ENCODE measurements at regions not wholly inside any gene's neighbourhood (a gene's known extent, or its start where the extent isn't known, plus 50 kb on each side); places are given as distances from the start of the nearest gene placed in this dataset.

GRCh38 chr11:15476371-15476917, 361.7 kb downstream of the INSC start:
- Histone ChIP-seq H3K4me1 (replicated peaks in 1 of 2; ENCODE audit: control insufficient read depth in 2 of 2, insufficient read depth in 2 of 2, low read length in 2 of 2) (no peaks in the 10 kb centered on the region), H2AFZ (ENCODE audit: low read depth, low read length) (no peak overlapping the region), H3K9ac (ENCODE audit: insufficient read depth in 1 of 2, low read depth in 2 of 2, low read length in 2 of 2) (no peak overlapping the region), H4K20me1 (replicated peaks; ENCODE audit: control insufficient read depth, insufficient read depth, low read length) (no peaks in the 10 kb centered on the region), H3K9me3 (replicated peaks; ENCODE audit: control insufficient read depth, insufficient read depth, low read depth, low read length) (no peaks in the 10 kb centered on the region), H3K79me2 (ENCODE audit: control insufficient read depth, insufficient read depth, low read length) (no peaks in the 10 kb centered on the region), H3K27ac (ENCODE audit: extremely low read depth, low read depth, low read length) (no peak overlapping the region), H3K4me2 (ENCODE audit: insufficient read depth, low read length) (no peak overlapping the region), H3K9me1 (ENCODE audit: control insufficient read depth, insufficient read depth, low read length) (no peaks in the 10 kb centered on the region), H3K36me3 (ENCODE audit: control insufficient read depth, insufficient read depth, low read length) (no peaks in the 10 kb centered on the region), H3K4me3 (no peak overlapping the region), H3K27me3 (ENCODE audit: control insufficient read depth in 2 of 2, insufficient read depth in 2 of 2, low read length in 2 of 2) (no peaks in the 10 kb centered on the region)
- in situ Hi-C loops (cut with MboI): no loop called here
- intact Hi-C loops (cut with micrococcal nuclease): no loop called here
- FAIRE-seq (no peak), DNase-seq (ENCODE audit: extremely low read depth in 1 of 4, low spot score in 3 of 4) (no peak), ATAC-seq (no peak)
- CTCF ChIA-PET (ENCODE audit: low intra/inter-chr PET ratio): no interaction called here
- POLR2A ChIA-PET: no interaction called here
- 1% methylated on average over 5 of the region's 5 CpGs for WGBS (ENCODE audit: insufficient coverage, low coverage, missing lambda C conversion rate)
- no peak for TF ChIP-seq PREB (CRISPR knock-in tag; IDR thresholded peaks at IDR 0.05)
- TF ChIP-seq TFE3 (CRISPR knock-in tag; IDR thresholded peaks at IDR 0.05): no peak
- no peak for TF ChIP-seq ZNF24 (IDR thresholded peaks at IDR 0.05)
- TF ChIP-seq CC2D1A (IDR thresholded peaks at IDR 0.05): no peak
- TF ChIP-seq NR1H2 (CRISPR knock-in tag; IDR thresholded peaks at IDR 0.05): no peak
- BruUV-seq (replicated peaks): no TSS peak
